GM18861 (cell line): ENCODE measurements at regions not wholly inside any gene's neighbourhood (a gene's known extent, or its start where the extent isn't known, plus 50 kb on each side); places are given as distances from the start of the nearest gene placed in this dataset.

ENCODE experiments used
- ATAC-seq: cut with Tn5 transposase; IDR thresholded peaks from one replicate; pipeline ENCODE4 v1.9.1; 2021; ENCODE audit not compliant: unreplicated experiment

DNA sequence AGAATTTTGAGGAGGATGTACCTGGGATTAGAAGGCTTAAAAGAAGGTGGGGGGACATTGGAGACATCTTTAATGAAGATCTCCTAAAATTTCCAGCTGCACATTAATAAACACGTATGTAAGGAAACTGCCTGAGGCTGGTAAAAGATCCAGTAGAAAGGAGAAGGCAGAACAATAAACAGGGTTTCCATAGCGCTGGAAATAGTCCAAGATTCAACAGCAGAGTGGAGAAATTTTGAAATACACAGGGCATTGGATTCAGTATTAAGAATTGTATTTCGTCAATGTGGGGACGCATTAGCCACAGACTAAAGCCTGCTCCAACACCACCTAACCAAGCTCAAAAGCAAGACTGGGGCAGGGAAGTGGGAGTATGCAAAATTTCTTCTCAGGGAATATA, 606.9 kb upstream of the NRXN1 start:
- ATAC-seq, result no peak

DNA sequence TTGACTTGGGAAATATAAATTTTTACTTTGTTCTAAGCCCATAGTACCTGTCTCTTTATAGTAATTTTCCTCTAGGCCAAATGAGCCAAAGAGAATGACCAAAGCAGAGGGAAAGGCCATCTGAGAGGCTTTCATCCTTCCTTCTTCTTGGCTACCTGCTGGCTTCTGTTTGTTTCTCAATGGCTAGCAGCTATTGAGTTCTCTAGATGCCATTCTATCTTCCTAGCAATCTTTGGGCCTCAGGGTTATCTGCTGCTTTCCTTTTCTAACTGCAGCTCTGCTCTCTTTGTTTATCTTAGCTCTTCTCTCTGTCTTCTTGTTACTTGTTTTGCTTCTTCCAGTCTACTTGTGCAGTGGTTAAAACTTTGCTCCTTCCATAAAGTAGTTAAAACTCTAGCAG, 601.1 kb upstream of the NRXN1 start:
- ATAC-seq, result no peak

DNA sequence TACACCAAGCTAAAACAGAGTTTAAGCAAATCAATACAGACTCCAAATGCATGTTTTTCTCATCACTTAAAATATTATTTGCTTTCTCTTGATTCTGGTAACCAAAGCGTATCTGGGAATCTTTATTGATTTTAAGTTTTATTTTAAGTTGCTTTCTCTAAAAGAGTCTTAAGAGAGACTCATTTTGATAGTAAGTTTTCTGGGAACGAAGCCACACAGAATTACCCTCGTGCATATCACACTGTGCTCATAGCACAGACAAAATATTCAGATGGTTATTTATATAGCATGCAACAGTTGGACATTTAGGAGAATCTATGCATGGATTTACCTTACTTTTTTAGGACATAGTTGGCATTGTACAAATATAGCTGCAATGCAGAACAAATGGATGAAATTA, 597.5 kb upstream of the NRXN1 start:
- ATAC-seq, result no peak

DNA sequence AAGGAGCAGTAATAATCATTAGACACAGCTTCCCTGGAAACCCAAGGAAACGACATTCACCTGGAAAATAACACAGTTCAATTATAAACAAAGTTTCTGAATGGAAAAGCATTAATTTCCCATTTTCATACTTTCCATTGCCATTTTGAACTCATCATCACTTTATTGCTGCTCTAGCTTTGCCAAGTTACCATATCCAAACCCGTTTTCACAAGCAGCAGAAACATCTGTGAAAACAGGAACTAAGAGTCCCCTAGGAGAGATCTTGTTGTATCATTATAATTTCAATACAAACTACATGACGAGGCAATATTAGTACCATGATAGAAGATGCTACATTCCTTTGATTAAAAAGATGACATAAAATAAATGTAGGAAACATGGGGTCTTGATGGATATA, 597.0 kb upstream of the NRXN1 start:
- ATAC-seq, result no peak

DNA sequence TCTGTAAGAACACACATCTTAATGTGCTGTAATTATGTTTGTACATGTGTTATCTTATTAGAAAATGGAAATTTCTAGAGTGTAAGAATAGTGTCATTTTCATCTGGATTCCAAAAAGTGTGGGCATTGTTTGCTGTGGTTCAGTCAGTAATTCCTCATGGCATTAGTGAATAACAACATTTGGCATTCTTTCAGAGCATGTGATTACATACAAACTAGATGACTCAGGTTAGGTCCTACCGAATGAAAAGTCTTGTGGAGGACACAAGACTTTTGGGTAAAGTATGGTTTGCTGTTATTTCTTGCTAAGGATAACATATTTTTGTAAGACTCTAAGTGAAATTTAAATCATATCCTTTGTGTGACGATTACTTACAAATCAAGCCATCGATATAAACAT, 593.1 kb upstream of the NRXN1 start:
- ATAC-seq, result no peak

DNA sequence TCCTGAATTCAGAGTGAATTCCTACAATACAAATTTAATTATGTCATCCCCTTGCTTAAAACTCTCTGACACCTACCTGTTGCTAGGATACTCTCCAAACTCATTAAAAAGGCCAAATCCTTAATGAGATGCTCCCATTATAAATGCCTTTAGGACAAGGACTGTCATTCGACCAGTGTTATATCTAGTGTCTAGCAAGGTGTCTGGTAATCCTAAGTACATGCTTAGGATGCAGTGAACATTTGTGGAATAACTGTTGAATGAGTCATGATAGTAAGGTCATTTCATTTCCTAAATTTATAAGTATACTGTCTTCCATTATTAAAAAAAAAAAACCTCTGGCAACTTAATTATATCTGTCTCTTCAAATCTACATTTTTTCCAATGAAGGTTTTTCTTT, 588.9 kb upstream of the NRXN1 start:
- no peak for ATAC-seq

DNA sequence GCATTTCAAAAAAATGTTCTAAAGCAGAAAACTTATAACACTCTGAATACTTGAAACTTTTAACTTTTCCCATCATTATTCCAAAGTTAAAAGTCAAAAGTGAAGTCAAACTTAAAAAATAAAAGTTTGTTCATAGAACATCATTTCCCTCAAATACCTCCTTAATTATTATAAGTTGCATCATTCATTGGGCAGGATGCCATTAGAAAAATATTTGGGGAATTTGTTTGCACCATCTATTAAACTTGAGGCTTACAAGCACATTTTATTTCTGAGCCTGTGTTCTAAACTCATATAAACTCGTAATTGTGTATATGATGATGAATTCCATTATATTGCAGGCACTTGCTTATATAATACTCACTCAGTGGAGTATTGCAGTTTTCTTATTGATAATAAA, 588.0 kb upstream of the NRXN1 start:
- ATAC-seq, result no peak

DNA sequence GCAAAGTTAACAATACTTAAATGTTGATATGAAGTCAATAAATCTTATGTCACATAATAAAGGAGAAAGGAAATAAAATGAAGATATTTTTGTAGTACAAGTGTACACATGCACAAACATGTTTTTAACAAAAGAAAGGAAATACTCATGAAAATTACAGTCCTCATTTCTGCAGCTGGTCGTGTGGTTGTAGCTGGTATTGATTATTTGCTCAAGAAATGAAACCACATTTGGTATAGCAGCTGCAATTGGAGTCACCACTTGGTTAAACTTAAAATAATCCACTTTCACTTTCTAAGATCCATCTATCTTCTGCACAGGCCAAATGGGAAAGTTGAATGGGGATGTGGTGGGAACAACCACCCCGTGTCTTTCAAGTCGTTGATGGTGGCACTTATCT, 580.5 kb upstream of the NRXN1 start:
- no peak for ATAC-seq

DNA sequence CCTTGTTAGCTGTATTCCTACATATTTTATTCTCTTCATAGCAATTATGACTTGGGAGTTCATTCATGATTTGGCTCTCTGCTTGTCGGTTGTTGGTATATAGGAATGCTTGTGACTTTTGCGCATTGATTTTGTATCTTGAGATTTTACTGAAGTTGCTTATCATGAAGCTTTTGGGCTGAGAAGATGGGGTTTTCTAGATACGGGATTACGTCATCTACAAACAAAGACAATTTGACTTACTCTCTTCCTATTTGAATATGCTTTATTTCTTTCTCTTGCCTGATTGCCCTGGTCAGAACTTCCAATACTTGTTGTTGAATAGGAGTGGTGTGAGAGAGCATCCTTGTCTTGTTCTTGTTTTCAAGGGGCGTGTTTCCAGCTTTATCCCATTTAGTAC, 569.8 kb upstream of the NRXN1 start:
- no peak for ATAC-seq

DNA sequence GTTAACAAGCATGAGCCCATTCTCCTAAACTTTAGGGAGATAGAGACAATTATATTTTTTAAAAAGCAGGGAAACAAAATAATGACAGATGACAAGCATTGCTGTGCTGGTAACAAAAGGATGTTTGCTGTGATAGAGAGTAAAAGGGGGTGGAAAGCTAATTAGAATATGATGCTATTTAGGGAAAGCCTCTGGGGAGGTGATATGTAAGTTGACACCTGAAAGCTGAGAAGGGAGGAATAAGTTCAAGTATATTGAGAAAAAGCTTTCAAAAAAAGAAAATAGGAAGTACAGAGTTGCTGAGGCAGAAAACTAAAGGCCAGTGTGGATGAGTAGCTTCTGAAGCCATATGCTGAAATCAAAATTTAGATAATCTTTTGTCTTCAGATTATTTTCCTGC, 565.2 kb upstream of the NRXN1 start:
- no peak for ATAC-seq

DNA sequence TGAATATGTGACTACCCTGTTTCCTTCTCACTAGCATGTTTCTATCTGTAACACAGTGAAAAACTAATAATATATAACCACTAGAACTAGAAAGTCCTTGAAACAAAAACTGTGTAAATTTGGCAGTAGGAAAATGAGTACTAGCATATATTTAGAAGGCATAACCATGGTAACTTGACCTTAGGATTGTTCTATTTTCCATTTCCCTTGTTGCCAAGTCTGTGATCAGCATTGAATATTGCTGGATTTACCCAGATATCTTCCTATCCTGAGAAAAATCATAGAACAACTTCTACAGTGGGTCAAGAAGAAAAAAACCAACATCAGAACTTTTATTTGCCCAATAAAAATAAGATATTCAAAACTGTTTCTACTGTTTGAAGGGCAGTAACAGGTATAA, 563.9 kb upstream of the NRXN1 start:
- no peak for ATAC-seq

DNA sequence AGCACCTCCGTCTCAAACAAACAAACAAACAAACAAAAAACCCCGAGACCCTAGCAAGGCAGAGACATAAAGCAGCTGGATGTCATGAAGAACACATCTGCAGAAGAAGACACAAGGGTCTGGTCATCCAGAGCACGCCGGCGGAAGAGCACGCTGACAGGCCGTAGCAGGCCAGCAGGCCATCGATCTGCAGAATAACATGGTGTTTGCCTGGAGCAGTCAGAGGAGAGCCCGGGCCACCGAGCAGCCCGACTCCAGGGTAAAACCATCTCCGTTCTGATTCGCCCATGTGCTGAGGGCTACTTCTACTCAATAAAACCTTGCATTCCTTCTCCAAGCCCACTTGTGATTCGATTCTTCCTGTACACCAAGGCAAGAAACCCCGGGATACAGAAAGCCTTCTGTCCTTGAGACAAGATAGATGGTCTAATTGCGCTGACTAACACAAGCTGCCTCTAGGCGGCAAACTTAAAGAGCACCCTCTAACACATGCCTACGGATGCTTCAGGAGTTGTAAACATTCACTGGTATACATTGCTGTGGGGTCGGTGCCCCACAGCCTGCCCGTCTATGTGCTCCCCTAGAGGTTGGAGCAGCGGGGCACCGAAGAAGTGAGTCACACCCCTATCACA, 549.8 kb upstream of the NRXN1 start:
- ATAC-seq, result no peak

DNA sequence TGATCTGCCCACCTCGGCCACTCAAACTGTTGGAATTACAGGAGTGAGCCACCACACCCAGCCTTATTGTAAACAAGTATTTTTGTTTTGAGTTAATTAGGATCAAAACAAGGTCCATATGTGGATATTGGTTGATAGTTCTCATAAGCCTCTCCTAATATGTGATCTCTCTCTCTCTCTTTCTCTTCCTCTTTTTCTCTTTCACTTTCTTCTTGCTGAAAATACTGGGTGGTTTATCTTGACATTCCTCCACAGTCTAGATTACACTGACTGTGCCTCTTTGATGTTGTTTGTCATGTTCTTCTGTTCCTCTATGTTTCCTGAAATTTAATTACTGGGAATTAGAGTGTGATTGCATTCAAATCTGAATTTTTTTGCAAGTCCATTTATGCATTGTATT, 547.5 kb upstream of the NRXN1 start:
- ATAC-seq, result no peak

DNA sequence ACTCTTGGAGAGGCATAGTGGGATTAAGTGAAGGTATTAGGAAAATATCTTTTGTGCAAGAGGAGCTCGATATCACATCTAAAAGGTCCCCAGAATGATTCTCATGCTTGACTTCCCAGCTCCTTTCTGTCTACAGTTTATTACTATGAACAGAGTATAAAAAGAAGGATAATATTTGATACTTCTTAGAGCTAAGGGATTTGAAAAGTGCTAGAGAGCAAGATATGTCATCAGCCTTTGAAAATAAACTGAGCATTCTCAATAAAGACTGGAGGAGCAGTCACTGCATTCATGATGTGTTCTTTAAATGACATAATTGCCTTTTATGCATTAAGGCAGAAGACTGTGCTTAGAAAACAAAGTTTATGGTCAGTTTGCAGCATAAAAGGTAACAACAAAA, 543.2 kb upstream of the NRXN1 start:
- no peak for ATAC-seq

DNA sequence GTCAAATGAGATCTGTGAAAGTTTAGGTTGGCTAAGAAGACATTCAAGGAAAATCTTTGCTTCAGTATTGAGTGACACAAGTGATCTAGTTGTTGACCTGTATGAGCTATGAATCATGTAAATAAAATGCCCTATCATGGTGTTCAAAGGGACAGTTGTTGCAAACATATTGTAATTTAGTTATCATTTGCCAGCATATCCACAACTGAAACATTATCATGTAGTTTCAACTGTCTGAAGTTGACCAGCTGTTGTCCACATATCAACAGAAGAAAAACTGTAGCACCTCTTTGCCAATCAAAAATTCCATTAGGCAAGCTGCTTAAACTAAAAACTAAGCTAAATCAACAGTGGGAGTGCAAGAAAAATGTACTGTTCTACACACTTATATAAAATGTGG, 527.1 kb upstream of the NRXN1 start:
- ATAC-seq, result no peak

DNA sequence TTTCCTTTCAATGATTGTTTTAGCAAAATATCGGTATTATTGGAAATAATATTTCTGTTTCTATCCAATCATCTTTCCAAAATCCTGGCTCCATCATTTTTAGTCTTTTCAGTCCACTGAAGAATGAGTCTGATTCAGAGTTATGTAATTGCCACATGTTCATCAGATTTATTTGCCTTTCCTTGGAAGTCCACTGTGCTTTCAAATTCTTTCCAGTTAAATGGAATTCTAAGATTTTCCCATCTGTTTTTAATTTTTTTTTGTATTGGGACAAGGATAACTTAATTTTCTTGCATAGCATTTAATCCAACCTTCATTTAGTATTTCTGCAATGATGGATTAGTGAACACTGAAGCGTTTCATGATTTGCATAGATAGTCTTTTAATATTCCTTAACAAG, 521.5 kb upstream of the NRXN1 start:
- no peak for ATAC-seq

DNA sequence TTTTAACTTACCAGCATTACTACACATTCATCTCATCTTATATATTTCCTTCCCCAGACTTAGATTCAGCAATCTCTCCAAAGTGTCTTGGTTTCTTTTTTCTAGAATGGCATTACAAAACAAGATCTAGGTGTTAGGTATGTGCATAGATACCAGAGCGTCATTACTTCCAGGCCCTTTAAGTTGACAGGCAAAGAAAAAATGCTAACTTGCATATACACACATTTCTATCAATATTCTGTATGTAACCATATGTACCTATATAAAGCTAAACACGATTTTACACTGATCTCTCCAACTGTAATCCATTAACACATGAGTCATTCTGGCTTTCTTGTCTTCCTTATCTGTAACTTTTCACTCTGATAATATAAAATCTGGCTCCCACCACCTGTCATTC, 503.8 kb upstream of the NRXN1 start:
- no peak for ATAC-seq

DNA sequence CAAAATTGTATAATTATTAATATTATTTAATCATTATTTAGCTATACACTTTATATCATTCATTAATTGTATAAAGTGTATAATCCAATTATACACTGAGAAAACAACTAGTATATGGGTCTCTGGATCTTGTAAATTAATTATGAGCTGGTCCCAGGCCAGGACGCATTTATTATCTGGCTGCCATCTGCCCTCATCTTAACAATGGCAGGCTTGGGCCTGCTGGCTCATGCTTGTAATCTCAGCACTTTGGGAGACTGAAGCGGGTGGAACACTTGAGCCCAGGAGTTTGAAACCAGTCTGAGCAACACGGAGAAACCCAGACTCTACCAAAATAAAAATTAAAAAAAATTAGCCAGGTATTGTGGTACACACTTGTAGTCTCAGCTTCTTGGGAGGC, 502.2 kb upstream of the NRXN1 start:
- ATAC-seq, result no peak

DNA sequence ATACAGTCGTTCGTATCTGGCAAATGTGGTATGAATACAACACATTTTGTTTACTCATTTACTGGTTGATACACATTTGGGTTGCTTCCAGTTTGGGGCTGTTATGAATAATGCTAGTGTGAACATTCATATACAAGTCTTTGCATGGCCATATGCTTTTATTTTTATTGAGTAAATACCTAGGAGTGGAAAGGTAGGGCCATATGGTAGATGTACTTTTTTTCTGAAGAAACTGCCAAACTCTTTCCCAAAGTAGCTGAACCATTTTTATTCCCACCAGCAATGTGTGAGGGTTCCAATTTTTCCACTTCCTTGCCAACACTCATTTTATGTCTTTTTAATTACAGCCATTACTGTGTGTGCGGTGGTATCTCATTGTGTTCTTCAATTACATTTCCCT, 496.2 kb upstream of the NRXN1 start:
- no peak for ATAC-seq

DNA sequence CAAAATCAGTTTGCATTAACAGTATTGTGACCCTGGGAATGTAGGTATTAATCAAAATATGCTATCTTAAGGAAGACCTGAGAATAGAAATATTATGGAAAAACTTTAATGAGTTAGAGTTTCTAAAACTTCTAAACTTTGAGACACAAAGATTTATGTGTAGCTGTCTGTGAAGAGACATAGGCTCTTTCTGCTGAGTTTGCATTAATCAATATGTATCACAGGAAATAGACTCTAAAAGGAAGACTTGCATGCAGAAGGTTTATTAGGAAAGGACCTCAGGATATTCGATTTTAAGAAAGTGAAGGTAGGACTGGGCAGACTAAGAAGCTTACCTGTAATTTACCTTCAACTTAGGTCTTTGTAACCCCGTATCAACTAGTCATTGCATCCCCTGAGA, 494.8 kb upstream of the NRXN1 start:
- no peak for ATAC-seq

DNA sequence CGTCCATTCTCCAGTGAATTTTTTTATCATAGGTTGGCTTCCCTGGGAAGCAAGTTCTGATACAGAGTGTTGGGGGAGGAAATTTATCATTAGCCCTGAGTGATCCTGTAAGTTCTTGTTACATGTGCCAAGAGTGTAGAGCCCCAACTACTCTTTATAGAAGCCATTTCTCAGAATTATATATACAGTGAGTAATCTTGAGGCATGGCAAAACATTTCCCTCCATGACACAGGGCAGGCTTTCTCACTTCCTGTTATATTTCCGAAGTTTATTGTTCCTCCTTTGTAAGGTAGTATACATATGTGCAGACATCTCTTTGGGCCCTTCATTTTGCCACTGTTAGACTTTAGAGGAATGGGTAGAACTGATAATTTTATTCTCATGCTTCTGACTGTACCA, 484.7 kb upstream of the NRXN1 start:
- ATAC-seq, result no peak

DNA sequence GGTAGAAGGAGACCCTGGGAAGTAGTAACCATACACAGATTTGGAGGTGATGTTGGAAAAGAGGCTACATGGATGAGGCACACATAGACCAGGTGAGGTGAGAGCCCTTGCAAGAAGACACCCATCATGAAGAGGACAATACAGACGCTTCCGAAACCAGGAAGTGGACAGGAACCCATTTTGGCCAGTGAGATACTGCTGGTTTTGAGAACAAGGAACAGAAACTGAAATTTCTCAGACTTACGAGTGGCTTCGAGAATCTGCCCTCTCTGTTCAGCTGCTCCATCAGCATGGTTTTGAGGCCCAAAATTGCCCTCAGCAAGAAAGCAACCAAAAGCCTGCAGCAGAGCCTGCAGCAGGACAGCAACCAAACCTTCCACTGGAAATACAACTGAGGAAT, 479.1 kb upstream of the NRXN1 start:
- ATAC-seq, result peak; percentile 59

DNA sequence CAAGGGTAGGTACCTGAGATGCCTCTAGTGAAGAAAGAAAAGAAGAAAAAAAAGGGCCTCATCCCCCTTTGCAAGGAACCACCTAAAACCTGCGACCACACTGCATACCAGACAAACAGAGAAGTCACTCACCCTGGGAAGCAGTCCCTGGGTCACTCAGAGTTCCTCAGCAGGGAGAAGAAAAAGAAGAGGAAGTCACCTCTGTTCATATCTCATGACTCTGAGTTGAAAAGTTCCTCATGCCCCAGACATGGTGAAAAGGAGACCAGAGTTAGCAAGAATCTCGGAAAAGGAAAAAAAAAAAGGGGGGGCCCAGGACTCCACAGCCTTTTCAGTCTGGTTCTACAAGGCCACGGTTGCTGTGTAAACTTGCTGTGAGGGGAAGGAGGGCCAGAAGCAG, 478.4 kb upstream of the NRXN1 start:
- no peak for ATAC-seq

DNA sequence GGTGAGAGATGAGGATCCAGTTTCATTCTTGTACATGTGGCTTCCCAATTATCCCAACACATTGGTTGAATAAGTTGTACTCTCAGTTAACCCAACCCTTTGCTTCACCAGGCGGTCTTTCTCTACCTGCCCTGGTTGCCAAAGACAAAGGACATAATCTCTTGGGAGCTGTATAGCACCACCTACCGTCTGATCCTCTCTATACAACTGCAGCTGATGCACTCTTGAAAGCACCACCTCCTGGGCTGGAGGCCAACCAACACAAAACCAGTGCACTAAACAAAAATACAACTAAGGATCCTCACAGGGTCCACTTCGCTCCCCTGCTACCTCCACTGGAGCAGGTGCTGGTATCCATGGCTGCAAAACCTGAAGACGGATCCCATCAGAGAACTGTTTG, 473.6 kb upstream of the NRXN1 start:
- no peak for ATAC-seq
